ENCODE measurements at regions not wholly inside any gene's neighbourhood (a gene's known extent, or its start where the extent isn't known, plus 50 kb on each side); places are given as distances from the start of the nearest gene placed in this dataset.

- H3K4me3 ChIP-seq = no peak overlapping the region
- no peak for TF ChIP-seq CTCF (IDR thresholded peaks at IDR 0.05)
- no peak overlapping the region for H3K27ac ChIP-seq
- DNase-seq (no peak), ATAC-seq (no peak)
- no peaks in the 10 kb centered on the region for H3K27me3 ChIP-seq
- H3K4me1 ChIP-seq = no peaks in the 10 kb centered on the region
- no peaks in the 10 kb centered on the region for H3K36me3 ChIP-seq
- intact Hi-C loops (cut with DNase I) = no loop called here
- H3K9me3 ChIP-seq = no peaks in the 10 kb centered on the region
Measured at GRCh38 chr2:129191530-129191929, 787.9 kb upstream of the RAB6C start.

DNA sequence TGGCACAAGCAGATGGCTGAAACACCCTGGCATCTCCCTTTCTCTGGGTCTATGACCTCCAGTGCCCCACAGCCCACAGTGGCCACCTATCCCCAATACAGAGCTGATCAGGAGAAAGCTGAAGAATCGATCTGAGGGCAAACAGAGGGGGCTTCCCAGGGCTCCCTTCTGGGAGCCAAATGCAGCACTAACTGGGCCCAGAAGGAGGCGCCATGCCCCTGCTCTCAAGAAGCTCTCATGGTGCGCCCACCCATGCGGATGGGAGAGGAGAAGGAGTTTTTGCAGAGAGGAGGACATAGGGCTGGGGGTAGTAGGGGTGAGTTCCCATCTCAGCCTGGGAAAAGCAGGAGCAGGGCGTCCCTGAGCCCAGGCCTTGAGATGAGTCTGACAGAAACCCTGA, 787.3 kb upstream of the RAB6C start:
- no peaks in the 10 kb centered on the region for H3K9me3 ChIP-seq
- H3K36me3 ChIP-seq = no peaks in the 10 kb centered on the region
- no peak for ATAC-seq
- no peak for DNase-seq
- TF ChIP-seq CTCF (IDR thresholded peaks at IDR 0.05) = no peak
- no peaks in the 10 kb centered on the region for H3K4me1 ChIP-seq
- no peak overlapping the region for H3K27ac ChIP-seq
- H3K27me3 ChIP-seq = no peaks in the 10 kb centered on the region
- no peak overlapping the region for H3K4me3 ChIP-seq
- intact Hi-C loops (cut with DNase I) = no loop called here

GRCh38 chr2:129192841-129193253, 786.6 kb upstream of the RAB6C start:
- DNase-seq (no peak), ATAC-seq (no peak)
- TF ChIP-seq CTCF (IDR thresholded peaks at IDR 0.05) = no peak
- H3K27ac ChIP-seq = no peak overlapping the region
- H3K27me3 ChIP-seq = no peaks in the 10 kb centered on the region
- no peaks in the 10 kb centered on the region for H3K36me3 ChIP-seq
- no peaks in the 10 kb centered on the region for H3K4me1 ChIP-seq
- H3K4me3 ChIP-seq = no peak overlapping the region
- no peaks in the 10 kb centered on the region for H3K9me3 ChIP-seq
- intact Hi-C loops (cut with DNase I) = no loop called here

GRCh38 chr2:129193961-129194360, 785.5 kb upstream of the RAB6C start:
- no peak overlapping the region for H3K27ac ChIP-seq
- no peaks in the 10 kb centered on the region for H3K4me1 ChIP-seq
- H3K27me3 ChIP-seq = no peaks in the 10 kb centered on the region
- intact Hi-C loops (cut with DNase I) = no loop called here
- DNase-seq (no peak), ATAC-seq (no peak)
- no peak for TF ChIP-seq CTCF (IDR thresholded peaks at IDR 0.05)
- no peaks in the 10 kb centered on the region for H3K36me3 ChIP-seq
- H3K4me3 ChIP-seq = no peak overlapping the region
- H3K9me3 ChIP-seq = no peaks in the 10 kb centered on the region

- H3K4me3 ChIP-seq = no peak overlapping the region
- no peaks in the 10 kb centered on the region for H3K9me3 ChIP-seq
- no peak for ATAC-seq
- intact Hi-C loops (cut with DNase I) = no loop called here
- no peak for DNase-seq
- H3K4me1 ChIP-seq = no peaks in the 10 kb centered on the region
- TF ChIP-seq CTCF (IDR thresholded peaks at IDR 0.05) = no peak
- no peaks in the 10 kb centered on the region for H3K36me3 ChIP-seq
- H3K27ac ChIP-seq = no peak overlapping the region
- H3K27me3 ChIP-seq = no peaks in the 10 kb centered on the region
Measured at GRCh38 chr2:129199501-129199900, 780.0 kb upstream of the RAB6C start.
